CD8-positive, alpha-beta memory T cell (primary cell): ENCODE measurements at regions not wholly inside any gene's neighbourhood (a gene's known extent, or its start where the extent isn't known, plus 50 kb on each side); places are given as distances from the start of the nearest gene placed in this dataset.
A peak's percentile ranks its signal among the peaks of the same experiment; 100 is the strongest.

Source experiments
- CTCF ChIA-PET: fragments of 350-600 bp; sonication (Branson Sonifier 250); formaldehyde crosslinking; loops from one replicate; lab custom pipeline; 2021; ENCODE audit warnings: antibody characterized with exemption; lab: Charles Lee
- POLR2A ChIA-PET: fragments of 350-600 bp; sonication (Branson Sonifier 250); formaldehyde crosslinking; loops from one replicate; lab custom pipeline; 2021; ENCODE audit warnings: antibody characterized with exemption; lab: Charles Lee
- DNase-seq, 5 donors: peaks; one replicate each; pipeline versions ENCODE4 v3.0.0 to v3.0.0-alpha.2; 2020 to 2022; ENCODE audit warnings: mixed read lengths in 1 of 5
- H3K27ac ChIP-seq: one replicate; pipeline ENCODE4 v1.7.0; 2013; ENCODE audit warnings: low read depth, mild to moderate bottlenecking, low read length, moderate library complexity
- H3K27me3 ChIP-seq: 2 replicates; pipeline ENCODE4 v1.7.0; 2013; ENCODE audit warnings: low read length, mild to moderate bottlenecking; ENCODE audit not compliant: insufficient read depth, poor library complexity, severe bottlenecking
- H3K36me3 ChIP-seq: 2 replicates; pipeline ENCODE4 v1.7.0; 2013; ENCODE audit warnings: mild to moderate bottlenecking, low read length, moderate library complexity; ENCODE audit not compliant: insufficient read depth
- H3K4me1 ChIP-seq: 2 replicates; pipeline ENCODE4 v1.7.0; 2013; ENCODE audit warnings: mild to moderate bottlenecking, low read length, moderate library complexity; ENCODE audit not compliant: insufficient read depth
- H3K4me3 ChIP-seq: 2 replicates; pipeline ENCODE4 v1.7.0; 2013; ENCODE audit warnings: mild to moderate bottlenecking, low read length
- H3K9me3 ChIP-seq: 2 replicates; pipeline ENCODE4 v1.7.0; 2013; ENCODE audit warnings: mild to moderate bottlenecking, low read length
- H3K27ac Mint-ChIP-seq, 8 donors: one replicate each; pipeline ENCODE4 v1.8.0; 2020 to 2021; ENCODE audit warnings: mixed read lengths in 8 of 8, mild to moderate bottlenecking in 6 of 8, inconsistent platforms in 3 of 8, moderate library complexity in 3 of 8
- H3K27me3 Mint-ChIP-seq, 2 donors: one replicate each; pipeline ENCODE4 v1.8.0; 2020 to 2021; ENCODE audit warnings: mixed read lengths in 2 of 2, mild to moderate bottlenecking in 1 of 2, moderate library complexity in 1 of 2
- H3K36me3 Mint-ChIP-seq, 3 donors: one replicate each; pipeline ENCODE4 v1.8.0; 2020 to 2021; ENCODE audit warnings: mixed read lengths in 3 of 3, inconsistent platforms in 1 of 3, mild to moderate bottlenecking in 1 of 3
- H3K4me1 Mint-ChIP-seq, 3 donors: one replicate each; pipeline ENCODE4 v1.8.0; 2020 to 2021; ENCODE audit warnings: mixed read lengths in 3 of 3, inconsistent platforms in 1 of 3, mild to moderate bottlenecking in 1 of 3
- H3K4me3 Mint-ChIP-seq, 7 donors: one replicate each; pipeline ENCODE4 v1.8.0; 2020 to 2021; ENCODE audit warnings: mixed read lengths in 7 of 7, mild to moderate bottlenecking in 6 of 7, moderate library complexity in 4 of 7, inconsistent platforms in 2 of 7
- H3K9me3 Mint-ChIP-seq, 5 donors: one replicate each; pipeline ENCODE4 v1.8.0; 2020 to 2022; ENCODE audit warnings: mixed read lengths in 5 of 5, mild to moderate bottlenecking in 3 of 5, moderate library complexity in 2 of 5, inconsistent platforms in 1 of 5

- DNase-seq: no peak
- Mint-ChIP-seq H3K36me3 (no peaks in the 10 kb centered on the region), H3K27me3 (no peaks in the 10 kb centered on the region), H3K9me3 (peaks cover 4 to 9% (median 5%) of the 10 kb centered on the region in 5 donors), H3K4me1 (no peaks in the 10 kb centered on the region), H3K27ac (no peak overlapping the region), H3K4me3 (no peak overlapping the region)
- Histone ChIP-seq H3K9me3 (no peaks in the 10 kb centered on the region), H3K27me3 (no peaks in the 10 kb centered on the region), H3K4me1 (no peaks in the 10 kb centered on the region), H3K36me3 (no peaks in the 10 kb centered on the region), H3K27ac (no peak overlapping the region), H3K4me3 (no peak overlapping the region)
- POLR2A ChIA-PET: no interaction called here
- CTCF ChIA-PET: no interaction called here
These were observed 101.4 kb upstream of the FAT1 start for GRCh38 chr4:186825069-186825468.

DNA sequence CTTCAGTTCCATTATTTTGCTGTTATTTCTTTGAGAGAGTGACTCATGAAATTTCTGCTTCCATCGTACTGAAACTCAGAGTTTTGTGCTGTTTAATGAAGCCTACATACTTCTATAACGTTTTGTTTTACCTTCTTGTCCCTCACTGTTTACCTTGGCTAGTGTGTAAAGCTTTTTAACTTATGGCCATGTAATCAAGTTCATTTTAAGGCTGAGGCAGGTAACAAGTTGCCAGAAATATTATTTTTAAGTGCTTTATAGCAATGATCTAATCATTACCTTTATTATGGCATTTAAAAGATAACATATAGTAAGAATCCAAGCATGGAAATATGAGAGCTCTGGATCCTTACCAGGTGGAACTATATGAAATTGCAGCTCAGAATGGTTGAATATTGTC is 102.3 kb upstream of the FAT1 start:
- no peak overlapping the region for H3K4me3 Mint-ChIP-seq
- ChIA-PET POLR2A (no interaction called here), CTCF (no interaction called here)
- H3K36me3 Mint-ChIP-seq: no peaks in the 10 kb centered on the region
- no peak overlapping the region for H3K27ac Mint-ChIP-seq
- Histone ChIP-seq H3K27ac (no peak overlapping the region), H3K4me1 (no peaks in the 10 kb centered on the region), H3K4me3 (no peak overlapping the region), H3K9me3 (no peaks in the 10 kb centered on the region), H3K36me3 (no peaks in the 10 kb centered on the region), H3K27me3 (no peaks in the 10 kb centered on the region)
- H3K27me3 Mint-ChIP-seq: no peaks in the 10 kb centered on the region
- no peaks in the 10 kb centered on the region for H3K4me1 Mint-ChIP-seq
- peaks cover 7 to 13% (median 8%) of the 10 kb centered on the region in 5 donors for H3K9me3 Mint-ChIP-seq
- no peak for DNase-seq

DNA sequence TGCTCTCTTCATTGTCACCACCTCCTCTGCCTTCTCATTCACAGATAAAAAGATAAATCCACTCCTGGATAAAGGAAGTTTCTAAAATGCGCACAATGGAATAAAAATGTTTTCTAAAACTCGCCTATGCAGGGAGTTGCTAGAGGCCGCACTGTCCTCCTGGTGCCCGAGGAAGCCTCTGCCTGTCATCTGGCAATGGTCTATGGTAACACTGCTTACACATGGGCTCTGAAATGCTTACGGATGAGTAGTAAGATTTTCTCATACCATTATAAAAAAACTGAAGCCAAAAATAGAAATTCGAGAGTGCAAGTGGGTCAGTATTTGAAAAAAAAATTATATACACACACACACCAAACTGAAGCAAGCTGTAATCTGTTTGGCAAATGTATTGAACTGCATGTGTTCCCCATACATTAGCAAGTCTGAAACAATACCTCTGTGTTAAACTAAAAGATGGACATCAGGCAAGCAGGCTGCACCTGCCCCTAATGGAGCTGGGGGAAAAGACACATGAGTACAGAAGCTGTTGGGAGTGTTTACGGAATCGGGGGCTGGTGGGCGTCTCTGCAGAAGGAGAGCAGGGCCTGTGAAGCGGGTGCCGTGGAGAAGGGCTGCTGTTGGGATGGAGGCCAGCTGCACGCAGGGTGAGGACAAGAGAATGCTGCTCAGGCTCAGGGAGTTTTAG is 103.3 kb upstream of the FAT1 start:
- H3K4me1 ChIP-seq: no peaks in the 10 kb centered on the region
- no peak overlapping the region for H3K27ac ChIP-seq
- Mint-ChIP-seq H3K4me1 (no peaks in the 10 kb centered on the region), H3K27me3 (no peaks in the 10 kb centered on the region), H3K27ac (no peak overlapping the region), H3K9me3 (peaks cover 6 to 13% (median 7%) of the 10 kb centered on the region in 5 donors), H3K4me3 (no peak overlapping the region), H3K36me3 (no peaks in the 10 kb centered on the region)
- ChIA-PET POLR2A (no interaction called here), CTCF (no interaction called here)
- no peak overlapping the region for H3K4me3 ChIP-seq
- no peaks in the 10 kb centered on the region for H3K36me3 ChIP-seq
- DNase-seq: no peak
- no peaks in the 10 kb centered on the region for H3K27me3 ChIP-seq
- no peaks in the 10 kb centered on the region for H3K9me3 ChIP-seq

DNA sequence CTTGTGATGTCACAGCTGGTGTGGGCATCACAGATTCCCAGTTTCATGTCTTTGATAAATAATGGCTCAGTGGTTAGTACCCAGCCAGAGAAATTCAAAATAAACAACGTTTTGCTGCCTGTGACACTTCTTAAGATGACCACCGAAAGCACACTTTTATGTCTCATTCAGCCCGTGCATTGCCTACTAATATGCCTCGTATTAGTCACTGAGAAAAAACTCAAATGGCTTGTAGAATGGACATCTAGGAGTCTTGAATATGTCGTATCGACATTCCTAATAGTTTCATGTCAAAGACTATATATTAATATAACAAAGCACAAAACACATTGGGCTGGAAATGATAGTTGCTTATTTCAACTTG is 103.9 kb upstream of the FAT1 start:
- CTCF ChIA-PET: no interaction called here
- H3K27me3 Mint-ChIP-seq: no peaks in the 10 kb centered on the region
- no peaks in the 10 kb centered on the region for H3K27me3 ChIP-seq
- H3K4me3 Mint-ChIP-seq: no peak overlapping the region
- H3K4me3 ChIP-seq: no peak overlapping the region
- no peaks in the 10 kb centered on the region for H3K4me1 ChIP-seq
- H3K4me1 Mint-ChIP-seq: no peaks in the 10 kb centered on the region
- H3K9me3 ChIP-seq: no peaks in the 10 kb centered on the region
- no peaks in the 10 kb centered on the region for H3K36me3 ChIP-seq
- no peaks in the 10 kb centered on the region for H3K36me3 Mint-ChIP-seq
- no peak overlapping the region for H3K27ac ChIP-seq
- no peak overlapping the region for H3K27ac Mint-ChIP-seq
- no peak for DNase-seq
- POLR2A ChIA-PET: no interaction called here
- peaks cover 4 to 11% (median 7%) of the 10 kb centered on the region in 5 donors for H3K9me3 Mint-ChIP-seq

DNA sequence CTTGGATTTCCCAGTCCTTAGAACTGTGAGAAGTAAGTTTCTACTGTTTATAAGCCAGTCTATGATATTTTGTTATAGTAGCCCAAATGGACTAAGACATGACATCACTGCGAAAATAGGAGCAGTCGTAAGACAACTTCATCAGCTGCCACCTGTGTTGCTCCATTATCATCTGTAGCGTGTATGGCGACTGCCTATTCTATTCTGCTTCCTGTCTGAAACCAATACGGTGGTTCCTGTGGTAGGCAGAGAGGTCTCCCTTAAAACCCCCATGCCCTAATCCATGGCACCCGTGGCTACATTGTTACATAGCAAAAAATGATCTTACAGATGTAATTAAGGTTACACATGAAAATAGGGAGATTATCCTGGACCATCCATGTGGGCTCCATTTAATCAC is 105.4 kb upstream of the FAT1 start:
- Mint-ChIP-seq H3K4me1 (no peaks in the 10 kb centered on the region), H3K4me3 (no peak overlapping the region), H3K27ac (no peak overlapping the region), H3K27me3 (no peaks in the 10 kb centered on the region), H3K36me3 (no peaks in the 10 kb centered on the region), H3K9me3 (peaks cover 3 to 8% (median 7%) of the 10 kb centered on the region in 5 donors)
- Histone ChIP-seq H3K27me3 (no peaks in the 10 kb centered on the region), H3K27ac (peak overlapping the region; percentile 13), H3K4me1 (no peaks in the 10 kb centered on the region), H3K36me3 (no peaks in the 10 kb centered on the region), H3K4me3 (no peak overlapping the region), H3K9me3 (no peaks in the 10 kb centered on the region)
- no peak for DNase-seq
- CTCF ChIA-PET: no interaction called here
- POLR2A ChIA-PET: no interaction called here

GRCh38 chr4:186829740-186830449 is 106.2 kb upstream of the FAT1 start:
- H3K27ac ChIP-seq: peak overlapping the region; percentile 13
- ChIA-PET CTCF (no interaction called here), POLR2A (no interaction called here)
- DNase-seq: no peak
- H3K4me1 ChIP-seq: no peaks in the 10 kb centered on the region
- no peaks in the 10 kb centered on the region for H3K27me3 ChIP-seq
- H3K4me3 ChIP-seq: no peak overlapping the region
- no peaks in the 10 kb centered on the region for H3K36me3 ChIP-seq
- Mint-ChIP-seq H3K27ac (no peak overlapping the region), H3K36me3 (no peaks in the 10 kb centered on the region), H3K4me3 (no peak overlapping the region), H3K4me1 (no peaks in the 10 kb centered on the region), H3K27me3 (no peaks in the 10 kb centered on the region), H3K9me3 (peaks cover 3 to 8% (median 7%) of the 10 kb centered on the region in 5 donors)
- no peaks in the 10 kb centered on the region for H3K9me3 ChIP-seq

DNA sequence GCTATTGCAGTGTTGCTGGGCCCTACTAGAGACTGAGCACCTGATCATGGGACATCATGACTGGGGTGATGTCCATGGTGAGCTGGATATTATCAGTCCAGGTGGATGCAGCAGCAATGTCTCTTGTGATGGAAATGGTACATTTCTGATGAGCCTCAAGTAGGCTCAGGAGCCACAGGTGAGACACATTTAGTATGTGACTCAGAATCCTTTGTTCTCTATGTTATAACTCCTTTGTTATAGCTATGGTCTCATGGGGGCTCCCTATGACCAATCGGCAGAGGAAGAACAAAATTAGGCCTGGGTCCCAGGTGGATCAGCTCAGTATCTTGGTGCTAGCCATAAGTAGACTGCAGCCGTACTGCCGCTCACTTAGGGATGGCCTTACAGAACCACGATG is 107.9 kb upstream of the FAT1 start:
- Mint-ChIP-seq H3K4me1 (no peaks in the 10 kb centered on the region), H3K36me3 (no peaks in the 10 kb centered on the region), H3K4me3 (no peak overlapping the region), H3K27ac (no peak overlapping the region), H3K9me3 (peaks cover 3 to 8% (median 7%) of the 10 kb centered on the region in 5 donors), H3K27me3 (no peaks in the 10 kb centered on the region)
- no peak overlapping the region for H3K27ac ChIP-seq
- no peak for DNase-seq
- no peaks in the 10 kb centered on the region for H3K36me3 ChIP-seq
- no peaks in the 10 kb centered on the region for H3K4me1 ChIP-seq
- no peaks in the 10 kb centered on the region for H3K27me3 ChIP-seq
- ChIA-PET POLR2A (no interaction called here), CTCF (no interaction called here)
- no peaks in the 10 kb centered on the region for H3K9me3 ChIP-seq
- H3K4me3 ChIP-seq: no peak overlapping the region

DNA sequence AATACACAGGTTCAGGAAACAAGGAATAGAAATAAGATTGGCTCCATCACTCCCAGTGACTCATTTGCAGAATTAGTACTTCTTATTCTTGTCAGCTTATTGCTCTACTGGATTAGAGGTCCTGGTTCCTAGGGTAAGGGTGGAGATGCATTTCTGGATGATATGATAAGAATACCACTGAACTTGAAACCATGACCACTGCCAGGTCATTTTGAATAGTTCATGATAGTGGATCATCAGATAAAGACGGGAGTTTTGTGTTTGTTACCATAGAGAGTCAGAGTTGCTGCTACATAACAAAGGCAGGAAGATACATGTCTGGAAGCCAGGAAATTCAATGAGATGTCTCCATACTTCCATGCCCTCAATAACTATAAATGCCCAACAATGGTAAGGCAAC is 109.2 kb upstream of the FAT1 start:
- Histone ChIP-seq H3K4me3 (no peak overlapping the region), H3K4me1 (no peaks in the 10 kb centered on the region), H3K36me3 (no peaks in the 10 kb centered on the region), H3K27me3 (no peaks in the 10 kb centered on the region), H3K27ac (no peak overlapping the region), H3K9me3 (no peaks in the 10 kb centered on the region)
- POLR2A ChIA-PET: no interaction called here
- Mint-ChIP-seq H3K4me1 (no peaks in the 10 kb centered on the region), H3K27ac (no peak overlapping the region), H3K9me3 (peaks cover 3 to 11% (median 4%) of the 10 kb centered on the region in 5 donors), H3K27me3 (no peaks in the 10 kb centered on the region), H3K4me3 (no peak overlapping the region), H3K36me3 (no peaks in the 10 kb centered on the region)
- CTCF ChIA-PET: no interaction called here
- no peak for DNase-seq
